HEK293 (cell line): ENCODE measurements at regions not wholly inside any gene's neighbourhood (a gene's known extent, or its start where the extent isn't known, plus 50 kb on each side); places are given as distances from the start of the nearest gene placed in this dataset.

ENCODE experiments used
- CTCF ChIA-PET: fragments of 350-600 bp; formaldehyde crosslinking; extraction: SDS; loops from one replicate; lab custom pipeline; 2021; ENCODE audit warnings: antibody characterized with exemption; lab: Yijun Ruan, JAX
- POLR2A ChIA-PET: fragments of 300-600 bp; formaldehyde crosslinking; extraction: SDS; loops from one replicate; lab custom pipeline; 2020; ENCODE audit warnings: antibody characterized with exemption, inconsistent platforms; lab: Yijun Ruan, JAX
- H3K27ac ChIP-seq: fragments of 200-500 bp; sonication (Bioruptor generic); 2 replicates; pipeline ENCODE4 v1.5.1; 2014; ENCODE audit warnings: low read depth, low read length, control low read depth, inconsistent platforms; ENCODE audit errors: extremely low read depth
- H3K36me3 ChIP-seq, 2 experiments: fragments of 200-500 bp in 1 of 2; sonication (Bioruptor generic) in 1 of 2; 1 replicate in 1 of 2; 2 replicates in 1 of 2; pipeline ENCODE4 v1.5.1; 2014 to 2017; ENCODE audit warnings: inconsistent platforms in 2 of 2, low read length in 2 of 2; ENCODE audit not compliant: control insufficient read depth in 2 of 2, insufficient read depth in 1 of 2
- H3K4me1 ChIP-seq: fragments of 200-500 bp; sonication (Bioruptor generic); 2 replicates; pipeline ENCODE4 v1.5.1; 2014; ENCODE audit warnings: mild to moderate bottlenecking, low read length, inconsistent platforms; ENCODE audit not compliant: control insufficient read depth, insufficient read depth
- H3K4me3 ChIP-seq: 2 replicates; pipeline ENCODE4 v1.5.1; 2011; ENCODE audit warnings: low read depth, mild to moderate bottlenecking, control low read depth, low read length, moderate library complexity
- H3K9me3 ChIP-seq: fragments of 200-500 bp; sonication (Bioruptor generic); 2 replicates; pipeline ENCODE4 v1.5.1; 2014; ENCODE audit warnings: low read depth, low read length, inconsistent platforms; ENCODE audit not compliant: control insufficient read depth, insufficient read depth
- CTCF ChIP-seq: fragments of 450-650 bp; formaldehyde crosslinking; IDR thresholded peaks from 2 replicates; pipeline ENCODE4 v1.5.1; 2016; ENCODE audit warnings: missing biosample characterization, missing genetic modification characterization
- EGR2 ChIP-seq: fragments of 450-650 bp; formaldehyde crosslinking; IDR thresholded peaks from 2 replicates; pipeline ENCODE4 v1.5.1; 2016; ENCODE audit warnings: low read depth, missing biosample characterization, missing genetic modification characterization
- SETDB1 ChIP-seq: IDR thresholded peaks from one replicate; pipeline ENCODE4 v1.6.1; 2017; ENCODE audit warnings: mild to moderate bottlenecking, low read length, moderate library complexity, mixed read lengths; ENCODE audit not compliant: insufficient read length
- ZBTB44 ChIP-seq: fragments of 450-650 bp; IDR thresholded peaks from 2 replicates; pipeline ENCODE4 v1.5.1; 2018; ENCODE audit warnings: missing biosample characterization, mild to moderate bottlenecking, missing genetic modification characterization
- ZBTB49 ChIP-seq: fragments of 450-650 bp; formaldehyde crosslinking; IDR thresholded peaks from 2 replicates; pipeline ENCODE4 v1.5.1; 2016; ENCODE audit warnings: missing biosample characterization, missing genetic modification characterization, low read depth
- ZBTB8A ChIP-seq: fragments of 450-650 bp; formaldehyde crosslinking; IDR thresholded peaks from 2 replicates; pipeline ENCODE4 v1.5.1; 2016; ENCODE audit warnings: missing biosample characterization, missing genetic modification characterization
- ZFP41 ChIP-seq: fragments of 450-650 bp; formaldehyde crosslinking; IDR thresholded peaks from 2 replicates; pipeline ENCODE4 v1.5.1; 2016; ENCODE audit warnings: missing biosample characterization, missing genetic modification characterization, borderline replicate concordance
- ZNF280C ChIP-seq: fragments of 450-650 bp; formaldehyde crosslinking; IDR thresholded peaks from 2 replicates; pipeline ENCODE4 v1.5.1; 2016; ENCODE audit warnings: missing biosample characterization, missing genetic modification characterization
- ZNF558 ChIP-seq: fragments of 450-650 bp; formaldehyde crosslinking; IDR thresholded peaks from 2 replicates; pipeline ENCODE4 v1.5.1; 2016; ENCODE audit warnings: missing biosample characterization, missing genetic modification characterization
- ZNF571 ChIP-seq: fragments of 450-650 bp; formaldehyde crosslinking; IDR thresholded peaks from 2 replicates; pipeline ENCODE4 v1.5.0; 2017; ENCODE audit warnings: missing biosample characterization, missing genetic modification characterization
- ZNF623 ChIP-seq: fragments of 450-650 bp; formaldehyde crosslinking; IDR thresholded peaks from 2 replicates; pipeline ENCODE4 v1.5.1; 2016; ENCODE audit warnings: missing biosample characterization, missing genetic modification characterization
- ZNF664 ChIP-seq: fragments of 450-650 bp; formaldehyde crosslinking; IDR thresholded peaks from 2 replicates; pipeline ENCODE4 v1.5.1; 2016; ENCODE audit warnings: missing biosample characterization, missing genetic modification characterization
- ZNF768 ChIP-seq: fragments of 450-650 bp; formaldehyde crosslinking; IDR thresholded peaks from 2 replicates; pipeline ENCODE4 v1.5.1; 2018; ENCODE audit warnings: missing biosample characterization, mild to moderate bottlenecking, missing genetic modification characterization
- ZSCAN4 ChIP-seq: fragments of 450-650 bp; formaldehyde crosslinking; IDR thresholded peaks from 2 replicates; pipeline ENCODE4 v1.5.1; 2017; ENCODE audit warnings: missing biosample characterization, missing genetic modification characterization
- TF ChIP-seq, protein P1 (sequence below): fragments of 450-650 bp; formaldehyde crosslinking; optimal IDR thresholded peaks from 2 replicates; pipeline ENCODE3; 2016; ENCODE audit warnings: missing biosample characterization, mild to moderate bottlenecking, missing genetic modification characterization
- TF ChIP-seq, protein P2 (sequence below): fragments of 450-650 bp; formaldehyde crosslinking; IDR thresholded peaks from 2 replicates; pipeline ENCODE4 v1.5.1; 2016; ENCODE audit warnings: missing biosample characterization, missing genetic modification characterization
- TF ChIP-seq, protein P3 (sequence below): fragments of 450-650 bp; formaldehyde crosslinking; IDR thresholded peaks from 2 replicates; pipeline ENCODE4 v1.5.1; 2016; ENCODE audit warnings: missing biosample characterization, missing genetic modification characterization

- TF ChIP-seq, protein P1, sequence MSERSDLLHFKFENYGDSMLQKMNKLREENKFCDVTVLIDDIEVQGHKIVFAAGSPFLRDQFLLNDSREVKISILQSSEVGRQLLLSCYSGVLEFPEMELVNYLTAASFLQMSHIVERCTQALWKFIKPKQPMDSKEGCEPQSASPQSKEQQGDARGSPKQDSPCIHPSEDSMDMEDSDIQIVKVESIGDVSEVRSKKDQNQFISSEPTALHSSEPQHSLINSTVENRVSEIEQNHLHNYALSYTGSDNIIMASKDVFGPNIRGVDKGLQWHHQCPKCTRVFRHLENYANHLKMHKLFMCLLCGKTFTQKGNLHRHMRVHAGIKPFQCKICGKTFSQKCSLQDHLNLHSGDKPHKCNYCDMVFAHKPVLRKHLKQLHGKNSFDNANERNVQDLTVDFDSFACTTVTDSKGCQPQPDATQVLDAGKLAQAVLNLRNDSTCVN (tag by site-specific recombination) = peak; percentile 6
- peak; percentile 96 for TF ChIP-seq EGR2 (tag by site-specific recombination)
Measured at GRCh38 chr1:229148041-229148671, 122.8 kb upstream of the RAB4A start (continued).

DNA sequence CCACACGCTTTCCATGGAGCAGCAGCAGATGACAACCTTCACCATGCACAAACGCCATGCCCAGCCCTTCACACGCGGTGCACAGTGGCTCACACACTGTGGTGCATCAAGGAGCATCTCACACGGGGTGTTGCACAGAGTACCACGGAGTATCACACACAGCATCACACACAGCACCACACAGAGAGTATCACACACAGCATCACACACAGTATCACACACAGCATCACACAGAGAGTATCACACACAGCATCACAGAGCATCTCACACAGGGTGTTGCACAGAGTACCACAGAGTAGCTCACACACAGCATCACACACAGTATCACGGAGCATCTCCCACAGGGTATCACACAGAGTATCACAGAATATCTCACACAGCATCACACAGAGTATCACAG lies 122.2 kb upstream of the RAB4A start:
- Histone ChIP-seq H3K27ac (no peak overlapping the region), H3K9me3 (no peaks in the 10 kb centered on the region), H3K4me3 (no peak overlapping the region), H3K36me3 (no peaks in the 10 kb centered on the region), H3K4me1 (peaks cover 8% of the 10 kb centered on the region)
- ChIA-PET CTCF (interaction anchor here (0.8 to 1.8 kb wide), 3 partner anchors 78 to 457 kb away, joined by 3 to 5 read pairs (median 3); no protein-coding TSS in a partner anchor), POLR2A (interaction anchor here (1.0 to 1.3 kb wide), 4 partner anchors 19 to 73 kb away, joined by 3 to 5 read pairs (median 3); no protein-coding TSS in a partner anchor)
- TF ChIP-seq ZNF768 (peak; percentile 97; the same call in 1 of the 2 replicates), ZBTB8A (no peak), ZNF280C (tag by site-specific recombination) (peak; percentile 58; the same call in 1 of the 2 replicates), ZBTB44 (tag by site-specific recombination) (no peak), ZSCAN4 (no peak)
- TF ChIP-seq, protein P2, sequence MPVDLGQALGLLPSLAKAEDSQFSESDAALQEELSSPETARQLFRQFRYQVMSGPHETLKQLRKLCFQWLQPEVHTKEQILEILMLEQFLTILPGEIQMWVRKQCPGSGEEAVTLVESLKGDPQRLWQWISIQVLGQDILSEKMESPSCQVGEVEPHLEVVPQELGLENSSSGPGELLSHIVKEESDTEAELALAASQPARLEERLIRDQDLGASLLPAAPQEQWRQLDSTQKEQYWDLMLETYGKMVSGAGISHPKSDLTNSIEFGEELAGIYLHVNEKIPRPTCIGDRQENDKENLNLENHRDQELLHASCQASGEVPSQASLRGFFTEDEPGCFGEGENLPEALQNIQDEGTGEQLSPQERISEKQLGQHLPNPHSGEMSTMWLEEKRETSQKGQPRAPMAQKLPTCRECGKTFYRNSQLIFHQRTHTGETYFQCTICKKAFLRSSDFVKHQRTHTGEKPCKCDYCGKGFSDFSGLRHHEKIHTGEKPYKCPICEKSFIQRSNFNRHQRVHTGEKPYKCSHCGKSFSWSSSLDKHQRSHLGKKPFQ = no peak

- Histone ChIP-seq H3K27ac (no peak overlapping the region), H3K9me3 (no peaks in the 10 kb centered on the region), H3K36me3 (no peaks in the 10 kb centered on the region)
- CTCF ChIA-PET = no interaction called here
- TF ChIP-seq, protein P3, sequence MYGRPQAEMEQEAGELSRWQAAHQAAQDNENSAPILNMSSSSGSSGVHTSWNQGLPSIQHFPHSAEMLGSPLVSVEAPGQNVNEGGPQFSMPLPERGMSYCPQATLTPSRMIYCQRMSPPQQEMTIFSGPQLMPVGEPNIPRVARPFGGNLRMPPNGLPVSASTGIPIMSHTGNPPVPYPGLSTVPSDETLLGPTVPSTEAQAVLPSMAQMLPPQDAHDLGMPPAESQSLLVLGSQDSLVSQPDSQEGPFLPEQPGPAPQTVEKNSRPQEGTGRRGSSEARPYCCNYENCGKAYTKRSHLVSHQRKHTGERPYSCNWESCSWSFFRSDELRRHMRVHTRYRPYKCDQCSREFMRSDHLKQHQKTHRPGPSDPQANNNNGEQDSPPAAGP = 0 out of 2 replicates have a peak, but pooled peaks have one; percentile 14
- no peak for TF ChIP-seq ZFP41 (tag by site-specific recombination)
- no peak for TF ChIP-seq SETDB1
- TF ChIP-seq ZNF571 = no peak
- no peak for TF ChIP-seq CTCF (tag by site-specific recombination)
- TF ChIP-seq ZNF623 (tag by site-specific recombination) = no peak
- no peak for TF ChIP-seq ZBTB49 (tag by site-specific recombination)
- TF ChIP-seq ZNF558 (tag by site-specific recombination) = no peak
- peak; percentile 99 for TF ChIP-seq ZNF664 (tag by site-specific recombination)
- TF ChIP-seq, all 188 proteins: peak for 2
- POLR2A ChIA-PET = no interaction called here
- peaks cover 8% of the 10 kb centered on the region for H3K4me1 ChIP-seq
- H3K4me3 ChIP-seq = no peak overlapping the region
Measured at GRCh38 chr1:229149435-229149834, 121.5 kb upstream of the RAB4A start.
